ENCODE measurements at regions not wholly inside any gene's neighbourhood (a gene's known extent, or its start where the extent isn't known, plus 50 kb on each side); places are given as distances from the start of the nearest gene placed in this dataset.
"Not testable (repeated sequence)": the region's sequence is repeated elsewhere in the genome, so short reads cannot be mapped to it uniquely, and the experiment has no call there.

GRCh38 chr10:9081961-9082360 is 1027.5 kb downstream of the GATA3 start:
- no peak for DNase-seq

GRCh38 chr10:9091530-9092093 is 1037.1 kb downstream of the GATA3 start:
- no peak for DNase-seq

GRCh38 chr10:9096288-9096687 is 1041.8 kb downstream of the GATA3 start:
- DNase-seq = no peak

- no peak for DNase-seq
Observed at GRCh38 chr10:9097206-9097990, 1042.9 kb downstream of the GATA3 start.

GRCh38 chr10:9097991-9098306 is 1043.5 kb downstream of the GATA3 start:
- no peak for DNase-seq

GRCh38 chr10:9102026-9102425 is 1047.5 kb downstream of the GATA3 start:
- DNase-seq = no peak

- DNase-seq = no peak
Observed at GRCh38 chr10:9103301-9103700, 1048.8 kb downstream of the GATA3 start.

- DNase-seq = no peak
Observed at GRCh38 chr10:9111976-9112375, 1057.5 kb downstream of the GATA3 start.

GRCh38 chr10:9126728-9127127 is 1072.2 kb downstream of the GATA3 start:
- no peak for DNase-seq

- no peak for DNase-seq
Observed at GRCh38 chr10:9137368-9137767, 1082.9 kb downstream of the GATA3 start.

- DNase-seq = not testable (repeated sequence)
Observed at GRCh38 chr10:9138829-9139228, 1084.3 kb downstream of the GATA3 start.

- no peak for DNase-seq
Observed at GRCh38 chr10:9140373-9140772, 1085.9 kb downstream of the GATA3 start.

- no peak for DNase-seq
Observed at GRCh38 chr10:9147475-9147874, 1093.0 kb downstream of the GATA3 start.

- no peak for DNase-seq
Observed at GRCh38 chr10:9149134-9149533, 1094.6 kb downstream of the GATA3 start.

GRCh38 chr10:9153057-9153456 is 1098.6 kb downstream of the GATA3 start:
- not testable (repeated sequence) for DNase-seq

GRCh38 chr10:9157656-9158055 is 1103.2 kb downstream of the GATA3 start:
- no peak for DNase-seq

- DNase-seq = no peak
Observed at GRCh38 chr10:9158675-9159074, 1104.2 kb downstream of the GATA3 start.

- no peak for DNase-seq
Observed at GRCh38 chr10:9160275-9160674, 1105.8 kb downstream of the GATA3 start.

GRCh38 chr10:9163699-9164098 is 1109.2 kb downstream of the GATA3 start:
- DNase-seq = no peak

GRCh38 chr10:9166770-9167169 is 1112.3 kb downstream of the GATA3 start:
- DNase-seq = no peak

GRCh38 chr10:9172276-9172675 is 1117.8 kb downstream of the GATA3 start:
- DNase-seq = no peak

- DNase-seq = no peak
Observed at GRCh38 chr10:9175200-9175599, 1120.7 kb downstream of the GATA3 start.

- not testable (repeated sequence) for DNase-seq
Observed at GRCh38 chr10:9183197-9183880, 1128.9 kb downstream of the GATA3 start.

Measured in amniotic stem cell (primary cell).